ENCODE measurements at regions not wholly inside any gene's neighbourhood (a gene's known extent, or its start where the extent isn't known, plus 50 kb on each side); places are given as distances from the start of the nearest gene placed in this dataset.

GRCh38 chr2:223442847-223443246 lies 159.3 kb downstream of the SCG2 start:
- intact Hi-C loops (cut with DNase I): no loop called here
- WGBS: 38% methylated on average over 2 of the region's 2 CpGs
- no peak overlapping the region for H3K27ac ChIP-seq
- H3K9me3 ChIP-seq: no peaks in the 10 kb centered on the region
- no peak for TF ChIP-seq POLR2A (IDR thresholded peaks at IDR 0.05)
- TF ChIP-seq POLR2AphosphoS5 (IDR thresholded peaks at IDR 0.05): no peak
- TF ChIP-seq CTCF (IDR thresholded peaks at IDR 0.05): no peak
- no peaks in the 10 kb centered on the region for H3K27me3 ChIP-seq (replicated peaks; ENCODE audit: insufficient read depth)
- no peak for DNase-seq (ENCODE audit: low spot score)
- no peak overlapping the region for H3K4me3 ChIP-seq
- no peaks in the 10 kb centered on the region for H3K36me3 ChIP-seq
- H3K4me1 ChIP-seq (replicated peaks): no peaks in the 10 kb centered on the region

GRCh38 chr2:223450246-223450645 lies 151.9 kb downstream of the SCG2 start:
- intact Hi-C loops (cut with DNase I): no loop called here

DNA sequence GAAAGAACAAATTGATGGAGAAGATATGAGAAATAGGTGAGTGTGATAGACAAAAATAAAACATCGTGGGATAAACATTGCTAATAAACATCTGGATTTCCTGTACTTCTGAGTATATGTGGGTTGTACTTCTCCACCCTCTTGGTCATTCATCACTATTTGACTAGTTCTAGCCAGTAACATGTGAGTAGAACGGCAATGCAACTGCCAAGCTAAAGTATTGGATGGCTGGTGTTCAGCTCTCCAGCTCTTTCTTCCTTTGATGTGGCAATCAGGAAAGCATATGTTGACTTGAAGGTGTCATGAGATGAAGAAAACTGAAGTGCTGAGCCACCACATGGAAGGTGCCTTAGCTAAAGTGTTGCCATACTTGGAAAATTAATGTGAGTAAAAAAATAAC lies 144.9 kb downstream of the SCG2 start:
- Histone ChIP-seq H3K27ac (no peak overlapping the region), H3K27me3 (replicated peaks; ENCODE audit: insufficient read depth) (no peaks in the 10 kb centered on the region), H3K36me3 (no peaks in the 10 kb centered on the region), H3K4me3 (no peak overlapping the region), H3K4me1 (replicated peaks) (no peaks in the 10 kb centered on the region), H3K9me3 (no peaks in the 10 kb centered on the region)
- no peak for DNase-seq (ENCODE audit: low spot score)
- 60% methylated on average over 2 of the region's 2 CpGs for WGBS
- TF ChIP-seq POLR2AphosphoS5 (IDR thresholded peaks at IDR 0.05): no peak
- no peak for TF ChIP-seq CTCF (IDR thresholded peaks at IDR 0.05)
- TF ChIP-seq POLR2A (IDR thresholded peaks at IDR 0.05): no peak
- intact Hi-C loops (cut with DNase I): no loop called here

More at GRCh38 chr2:223450246-223450645, 151.9 kb downstream of the SCG2 start:
- no peaks in the 10 kb centered on the region for H3K9me3 ChIP-seq
- H3K4me1 ChIP-seq (replicated peaks): no peaks in the 10 kb centered on the region
- no peaks in the 10 kb centered on the region for H3K27me3 ChIP-seq (replicated peaks; ENCODE audit: insufficient read depth)
- no peak for TF ChIP-seq POLR2A (IDR thresholded peaks at IDR 0.05)
- TF ChIP-seq POLR2AphosphoS5 (IDR thresholded peaks at IDR 0.05): no peak
- no peak for TF ChIP-seq CTCF (IDR thresholded peaks at IDR 0.05)
- H3K4me3 ChIP-seq: no peak overlapping the region
- no peak for DNase-seq (ENCODE audit: low spot score)
- no peak overlapping the region for H3K27ac ChIP-seq
- 96% methylated on average over 3 of the region's 3 CpGs for WGBS
- no peaks in the 10 kb centered on the region for H3K36me3 ChIP-seq

GRCh38 chr2:223459328-223459939 lies 142.7 kb downstream of the SCG2 start:
- intact Hi-C loops (cut with DNase I): no loop called here
- 39% methylated on average over 4 of the region's 4 CpGs for WGBS
- TF ChIP-seq CTCF (IDR thresholded peaks at IDR 0.05) (peak in 3 of 4 experiments; percentile 15 to 26 (median 21)), POLR2AphosphoS5 (IDR thresholded peaks at IDR 0.05) (no peak), POLR2A (IDR thresholded peaks at IDR 0.05) (no peak)

DNA sequence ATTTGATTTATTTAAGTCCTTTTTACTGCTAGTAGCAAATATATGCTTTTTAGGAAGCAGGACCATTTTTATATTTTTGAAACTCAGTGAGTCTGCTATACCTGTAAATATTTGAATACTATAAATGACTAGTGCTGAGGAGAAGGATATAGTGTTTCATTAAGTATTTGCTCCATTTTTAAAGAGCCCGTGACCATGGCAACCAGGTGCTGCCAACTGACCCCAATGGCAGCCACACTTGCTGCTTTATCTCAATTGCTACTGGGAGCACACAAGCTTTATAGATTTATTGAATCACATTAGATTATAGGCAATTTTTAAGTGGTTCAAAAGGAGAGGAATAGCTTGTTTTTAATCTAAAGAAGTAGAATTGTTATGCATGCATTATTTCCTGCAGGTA lies 142.0 kb downstream of the SCG2 start:
- H3K4me1 ChIP-seq (replicated peaks): no peaks in the 10 kb centered on the region
- no peak for DNase-seq (ENCODE audit: low spot score)
- no peak for TF ChIP-seq POLR2A (IDR thresholded peaks at IDR 0.05)
- TF ChIP-seq CTCF (IDR thresholded peaks at IDR 0.05): no peak
- TF ChIP-seq POLR2AphosphoS5 (IDR thresholded peaks at IDR 0.05): no peak
- intact Hi-C loops (cut with DNase I): no loop called here
- no peaks in the 10 kb centered on the region for H3K36me3 ChIP-seq
- no peak overlapping the region for H3K4me3 ChIP-seq
- WGBS: 41% methylated on average over 1 of the region's 1 CpG
- no peaks in the 10 kb centered on the region for H3K27me3 ChIP-seq (replicated peaks; ENCODE audit: insufficient read depth)
- no peaks in the 10 kb centered on the region for H3K9me3 ChIP-seq
- H3K27ac ChIP-seq: no peak overlapping the region

More at GRCh38 chr2:223459328-223459939, 142.7 kb downstream of the SCG2 start:
- H3K27me3 ChIP-seq (replicated peaks; ENCODE audit: insufficient read depth): no peaks in the 10 kb centered on the region
- H3K9me3 ChIP-seq: no peaks in the 10 kb centered on the region
- no peaks in the 10 kb centered on the region for H3K36me3 ChIP-seq
- DNase-seq (ENCODE audit: low spot score): no peak
- H3K27ac ChIP-seq: no peak overlapping the region
- H3K4me1 ChIP-seq (replicated peaks): no peaks in the 10 kb centered on the region
- no peak overlapping the region for H3K4me3 ChIP-seq
